GM21825 (cell line): ENCODE measurements at regions not wholly inside any gene's neighbourhood (a gene's known extent, or its start where the extent isn't known, plus 50 kb on each side); places are given as distances from the start of the nearest gene placed in this dataset.
"Not testable (repeated sequence)": the region's sequence is repeated elsewhere in the genome, so short reads cannot be mapped to it uniquely, and the experiment has no call there.

Experiments used
- ATAC-seq: cut with Tn5 transposase; IDR thresholded peaks from one replicate; pipeline ENCODE4 v1.9.1; 2021; ENCODE audit warnings: mild to moderate bottlenecking, moderate library complexity; ENCODE audit not compliant: unreplicated experiment

GRCh38 chr10:62585211-62585775, 211.1 kb downstream of the ZNF365 start:
- ATAC-seq: no peak

- no peak for ATAC-seq
Measured at GRCh38 chr10:62587011-62587410, 212.8 kb downstream of the ZNF365 start.

- no peak for ATAC-seq
Measured at GRCh38 chr10:62588116-62588515, 213.9 kb downstream of the ZNF365 start.

GRCh38 chr10:62589689-62590088, 214.8 kb upstream of the ADO start:
- ATAC-seq: no peak

GRCh38 chr10:62590306-62590705, 214.2 kb upstream of the ADO start:
- ATAC-seq: no peak

- no peak for ATAC-seq
Measured at GRCh38 chr10:62594093-62594520, 210.4 kb upstream of the ADO start.

- no peak for ATAC-seq
Measured at GRCh38 chr10:62597226-62597625, 207.3 kb upstream of the ADO start.

- ATAC-seq: no peak
Measured at GRCh38 chr10:62599161-62599560, 205.4 kb upstream of the ADO start.

- not testable (repeated sequence) for ATAC-seq
Measured at GRCh38 chr10:62606551-62606950, 198.0 kb upstream of the ADO start.

- not testable (repeated sequence) for ATAC-seq
Measured at GRCh38 chr10:62608189-62608875, 196.2 kb upstream of the ADO start.

GRCh38 chr10:62610649-62611229, 193.8 kb upstream of the ADO start:
- ATAC-seq: peak; percentile 70

GRCh38 chr10:62613424-62613823, 191.1 kb upstream of the ADO start:
- ATAC-seq: no peak

- ATAC-seq: no peak
Measured at GRCh38 chr10:62613859-62614258, 190.7 kb upstream of the ADO start.

- ATAC-seq: peak; percentile 45
Measured at GRCh38 chr10:62614389-62615157, 189.9 kb upstream of the ADO start.

- ATAC-seq: no peak
Measured at GRCh38 chr10:62616885-62617590, 187.5 kb upstream of the ADO start.

GRCh38 chr10:62617652-62618051, 186.9 kb upstream of the ADO start:
- no peak for ATAC-seq

GRCh38 chr10:62618054-62618453, 186.5 kb upstream of the ADO start:
- ATAC-seq: no peak

GRCh38 chr10:62618576-62619412, 185.7 kb upstream of the ADO start:
- ATAC-seq: peak; percentile 48

GRCh38 chr10:62619413-62619738, 185.1 kb upstream of the ADO start:
- ATAC-seq: no peak

- no peak for ATAC-seq
Measured at GRCh38 chr10:62620491-62620890, 184.0 kb upstream of the ADO start.
